ENCODE measurements at regions not wholly inside any gene's neighbourhood (a gene's known extent, or its start where the extent isn't known, plus 50 kb on each side); places are given as distances from the start of the nearest gene placed in this dataset.

DNA sequence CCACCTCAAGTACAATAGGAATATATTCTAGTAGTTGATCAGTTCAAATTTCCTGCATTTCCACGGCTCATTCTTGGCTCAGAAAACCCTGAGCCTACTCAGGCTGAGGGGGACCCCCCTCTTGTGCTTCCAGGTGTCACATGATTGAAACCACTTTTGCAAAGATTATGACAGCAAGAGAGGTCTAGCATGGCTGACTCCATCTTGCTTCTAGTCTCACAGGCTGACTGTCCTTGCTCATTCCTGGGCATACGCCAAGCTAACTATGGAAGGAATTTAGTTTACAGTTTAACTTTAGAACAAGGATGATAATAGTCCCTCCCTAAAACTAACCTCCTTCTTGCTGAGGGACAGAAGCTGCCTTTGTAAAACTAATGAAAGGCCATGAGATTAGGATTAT, 154.1 kb downstream of the SNX18 start (continued):
- TF ChIP-seq, protein P1, sequence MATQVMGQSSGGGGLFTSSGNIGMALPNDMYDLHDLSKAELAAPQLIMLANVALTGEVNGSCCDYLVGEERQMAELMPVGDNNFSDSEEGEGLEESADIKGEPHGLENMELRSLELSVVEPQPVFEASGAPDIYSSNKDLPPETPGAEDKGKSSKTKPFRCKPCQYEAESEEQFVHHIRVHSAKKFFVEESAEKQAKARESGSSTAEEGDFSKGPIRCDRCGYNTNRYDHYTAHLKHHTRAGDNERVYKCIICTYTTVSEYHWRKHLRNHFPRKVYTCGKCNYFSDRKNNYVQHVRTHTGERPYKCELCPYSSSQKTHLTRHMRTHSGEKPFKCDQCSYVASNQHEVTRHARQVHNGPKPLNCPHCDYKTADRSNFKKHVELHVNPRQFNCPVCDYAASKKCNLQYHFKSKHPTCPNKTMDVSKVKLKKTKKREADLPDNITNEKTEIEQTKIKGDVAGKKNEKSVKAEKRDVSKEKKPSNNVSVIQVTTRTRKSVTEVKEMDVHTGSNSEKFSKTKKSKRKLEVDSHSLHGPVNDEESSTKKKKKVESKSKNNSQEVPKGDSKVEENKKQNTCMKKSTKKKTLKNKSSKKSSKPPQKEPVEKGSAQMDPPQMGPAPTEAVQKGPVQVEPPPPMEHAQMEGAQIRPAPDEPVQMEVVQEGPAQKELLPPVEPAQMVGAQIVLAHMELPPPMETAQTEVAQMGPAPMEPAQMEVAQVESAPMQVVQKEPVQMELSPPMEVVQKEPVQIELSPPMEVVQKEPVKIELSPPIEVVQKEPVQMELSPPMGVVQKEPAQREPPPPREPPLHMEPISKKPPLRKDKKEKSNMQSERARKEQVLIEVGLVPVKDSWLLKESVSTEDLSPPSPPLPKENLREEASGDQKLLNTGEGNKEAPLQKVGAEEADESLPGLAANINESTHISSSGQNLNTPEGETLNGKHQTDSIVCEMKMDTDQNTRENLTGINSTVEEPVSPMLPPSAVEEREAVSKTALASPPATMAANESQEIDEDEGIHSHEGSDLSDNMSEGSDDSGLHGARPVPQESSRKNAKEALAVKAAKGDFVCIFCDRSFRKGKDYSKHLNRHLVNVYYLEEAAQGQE (IDR thresholded peaks at IDR 0.05; ENCODE audit: low read depth, low read length) = no peak

DNA sequence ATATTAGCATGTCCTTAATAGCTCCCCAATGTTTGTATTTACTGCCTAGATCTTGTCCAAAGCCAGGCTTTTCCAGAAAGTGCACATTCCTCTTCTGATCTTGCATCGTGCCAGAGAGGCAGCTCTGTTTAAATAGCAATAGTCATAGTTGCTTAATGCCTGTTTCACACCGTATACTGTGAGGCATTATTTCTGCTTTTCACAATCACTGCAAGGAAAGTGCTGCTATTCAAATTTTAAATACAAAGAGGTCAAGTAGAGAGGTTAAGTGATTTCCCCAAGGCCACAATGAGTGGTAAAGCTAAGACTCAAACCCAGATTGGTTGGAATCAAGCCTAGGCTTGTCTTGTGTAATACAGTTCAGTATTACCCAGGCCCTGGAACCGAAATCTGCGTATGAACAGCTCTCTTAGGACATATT, 153.6 kb downstream of the SNX18 start:
- no peaks in the 10 kb centered on the region for H4K20me1 ChIP-seq (ENCODE audit: insufficient read depth)
- H2AFZ ChIP-seq (ENCODE audit: low read depth) = no peak overlapping the region
- no peaks in the 10 kb centered on the region for H3K27me3 ChIP-seq (ENCODE audit: insufficient read depth)
- H3K9me3 ChIP-seq = no peaks in the 10 kb centered on the region
- H3K9me2 ChIP-seq = no peaks in the 10 kb centered on the region
- H3K27ac ChIP-seq (ENCODE audit: low read depth in 2 of 2, low read length in 1 of 2) = no peak overlapping the region
- H3K79me2 ChIP-seq (ENCODE audit: insufficient read depth) = no peaks in the 10 kb centered on the region
- H3K4me2 ChIP-seq = no peak overlapping the region
- TF ChIP-seq, protein P2, sequence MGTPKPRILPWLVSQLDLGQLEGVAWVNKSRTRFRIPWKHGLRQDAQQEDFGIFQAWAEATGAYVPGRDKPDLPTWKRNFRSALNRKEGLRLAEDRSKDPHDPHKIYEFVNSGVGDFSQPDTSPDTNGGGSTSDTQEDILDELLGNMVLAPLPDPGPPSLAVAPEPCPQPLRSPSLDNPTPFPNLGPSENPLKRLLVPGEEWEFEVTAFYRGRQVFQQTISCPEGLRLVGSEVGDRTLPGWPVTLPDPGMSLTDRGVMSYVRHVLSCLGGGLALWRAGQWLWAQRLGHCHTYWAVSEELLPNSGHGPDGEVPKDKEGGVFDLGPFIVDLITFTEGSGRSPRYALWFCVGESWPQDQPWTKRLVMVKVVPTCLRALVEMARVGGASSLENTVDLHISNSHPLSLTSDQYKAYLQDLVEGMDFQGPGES (IDR thresholded peaks at IDR 0.05; ENCODE audit: low read depth, low read length) = no peak
- TF ChIP-seq EZH2phosphoT487 (IDR thresholded peaks at IDR 0.05; ENCODE audit: borderline replicate concordance, low read depth) = no peak
- TF ChIP-seq, protein P1 (IDR thresholded peaks at IDR 0.05; ENCODE audit: low read depth, low read length) = no peak
- TF ChIP-seq ELF1 (IDR thresholded peaks at IDR 0.05) = no peak
- TF ChIP-seq, protein P3, sequence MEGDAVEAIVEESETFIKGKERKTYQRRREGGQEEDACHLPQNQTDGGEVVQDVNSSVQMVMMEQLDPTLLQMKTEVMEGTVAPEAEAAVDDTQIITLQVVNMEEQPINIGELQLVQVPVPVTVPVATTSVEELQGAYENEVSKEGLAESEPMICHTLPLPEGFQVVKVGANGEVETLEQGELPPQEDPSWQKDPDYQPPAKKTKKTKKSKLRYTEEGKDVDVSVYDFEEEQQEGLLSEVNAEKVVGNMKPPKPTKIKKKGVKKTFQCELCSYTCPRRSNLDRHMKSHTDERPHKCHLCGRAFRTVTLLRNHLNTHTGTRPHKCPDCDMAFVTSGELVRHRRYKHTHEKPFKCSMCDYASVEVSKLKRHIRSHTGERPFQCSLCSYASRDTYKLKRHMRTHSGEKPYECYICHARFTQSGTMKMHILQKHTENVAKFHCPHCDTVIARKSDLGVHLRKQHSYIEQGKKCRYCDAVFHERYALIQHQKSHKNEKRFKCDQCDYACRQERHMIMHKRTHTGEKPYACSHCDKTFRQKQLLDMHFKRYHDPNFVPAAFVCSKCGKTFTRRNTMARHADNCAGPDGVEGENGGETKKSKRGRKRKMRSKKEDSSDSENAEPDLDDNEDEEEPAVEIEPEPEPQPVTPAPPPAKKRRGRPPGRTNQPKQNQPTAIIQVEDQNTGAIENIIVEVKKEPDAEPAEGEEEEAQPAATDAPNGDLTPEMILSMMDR (IDR thresholded peaks at IDR 0.05) = no peak
- TF ChIP-seq, protein P4, sequence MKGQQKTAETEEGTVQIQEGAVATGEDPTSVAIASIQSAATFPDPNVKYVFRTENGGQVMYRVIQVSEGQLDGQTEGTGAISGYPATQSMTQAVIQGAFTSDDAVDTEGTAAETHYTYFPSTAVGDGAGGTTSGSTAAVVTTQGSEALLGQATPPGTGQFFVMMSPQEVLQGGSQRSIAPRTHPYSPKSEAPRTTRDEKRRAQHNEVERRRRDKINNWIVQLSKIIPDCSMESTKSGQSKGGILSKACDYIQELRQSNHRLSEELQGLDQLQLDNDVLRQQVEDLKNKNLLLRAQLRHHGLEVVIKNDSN (IDR thresholded peaks at IDR 0.05; ENCODE audit: borderline replicate concordance, low read depth) = no peak
- TF ChIP-seq RCOR1 (IDR thresholded peaks at IDR 0.05; ENCODE audit: low read length) = no peak
- no peak for TF ChIP-seq CHD2 (IDR thresholded peaks at IDR 0.05; ENCODE audit: low read length, partially characterized antibody)
- TF ChIP-seq, protein P5, sequence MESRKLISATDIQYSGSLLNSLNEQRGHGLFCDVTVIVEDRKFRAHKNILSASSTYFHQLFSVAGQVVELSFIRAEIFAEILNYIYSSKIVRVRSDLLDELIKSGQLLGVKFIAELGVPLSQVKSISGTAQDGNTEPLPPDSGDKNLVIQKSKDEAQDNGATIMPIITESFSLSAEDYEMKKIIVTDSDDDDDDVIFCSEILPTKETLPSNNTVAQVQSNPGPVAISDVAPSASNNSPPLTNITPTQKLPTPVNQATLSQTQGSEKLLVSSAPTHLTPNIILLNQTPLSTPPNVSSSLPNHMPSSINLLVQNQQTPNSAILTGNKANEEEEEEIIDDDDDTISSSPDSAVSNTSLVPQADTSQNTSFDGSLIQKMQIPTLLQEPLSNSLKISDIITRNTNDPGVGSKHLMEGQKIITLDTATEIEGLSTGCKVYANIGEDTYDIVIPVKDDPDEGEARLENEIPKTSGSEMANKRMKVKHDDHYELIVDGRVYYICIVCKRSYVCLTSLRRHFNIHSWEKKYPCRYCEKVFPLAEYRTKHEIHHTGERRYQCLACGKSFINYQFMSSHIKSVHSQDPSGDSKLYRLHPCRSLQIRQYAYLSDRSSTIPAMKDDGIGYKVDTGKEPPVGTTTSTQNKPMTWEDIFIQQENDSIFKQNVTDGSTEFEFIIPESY (IDR thresholded peaks at IDR 0.05; ENCODE audit: borderline replicate concordance, low read depth) = no peak
- TF ChIP-seq RAD21 (IDR thresholded peaks at IDR 0.05; ENCODE audit: low read length) = no peak
- CTCF ChIA-PET = interaction anchor here (1.2 kb wide), 1 partner anchor 12 kb away, joined by 3 read pairs; no protein-coding TSS in a partner anchor
- H3K4me3 ChIP-seq (ENCODE audit: low read depth in 2 of 2, low read length in 1 of 2) = no peak overlapping the region
- no peaks in the 10 kb centered on the region for H3K36me3 ChIP-seq (replicated peaks in 1 of 2; ENCODE audit: control insufficient read depth in 1 of 2, insufficient read depth in 2 of 2, low read length in 1 of 2)
- peaks cover 0 to 4% of the 10 kb centered on the region in 2 experiments; a peak in 1 of 4 replicates for H3K4me1 ChIP-seq (ENCODE audit: control insufficient read depth in 1 of 2, insufficient read depth in 2 of 2, low read depth in 1 of 2, low read length in 1 of 2)
- POLR2A ChIA-PET = interaction anchor here (0.6 kb wide), 1 partner anchor 209 kb away, joined by 3 read pairs; no protein-coding TSS in a partner anchor
- no peaks in the 10 kb centered on the region for H3F3A ChIP-seq (replicated peaks; ENCODE audit: insufficient read depth)
- DNase-seq = no peak
- H3K9ac ChIP-seq = no peak overlapping the region
- WGBS (ENCODE audit: low lambda C conversion rate) = 41% methylated on average over 4 of the region's 4 CpGs

Data from SK-N-SH (cell line).